ENCODE measurements at regions not wholly inside any gene's neighbourhood (a gene's known extent, or its start where the extent isn't known, plus 50 kb on each side); places are given as distances from the start of the nearest gene placed in this dataset.

GRCh38 chr1:14498839-14499238 is 99.6 kb upstream of the KAZN start:
- DNase-seq (ENCODE audit: low read depth): no peak

GRCh38 chr1:14499312-14500040 is 99.0 kb upstream of the KAZN start:
- no peak for DNase-seq (ENCODE audit: low read depth)

GRCh38 chr1:14500041-14500440 is 98.4 kb upstream of the KAZN start:
- no peak for DNase-seq (ENCODE audit: low read depth)

GRCh38 chr1:14500912-14501311 is 97.6 kb upstream of the KAZN start:
- no peak for DNase-seq (ENCODE audit: low read depth)

DNA sequence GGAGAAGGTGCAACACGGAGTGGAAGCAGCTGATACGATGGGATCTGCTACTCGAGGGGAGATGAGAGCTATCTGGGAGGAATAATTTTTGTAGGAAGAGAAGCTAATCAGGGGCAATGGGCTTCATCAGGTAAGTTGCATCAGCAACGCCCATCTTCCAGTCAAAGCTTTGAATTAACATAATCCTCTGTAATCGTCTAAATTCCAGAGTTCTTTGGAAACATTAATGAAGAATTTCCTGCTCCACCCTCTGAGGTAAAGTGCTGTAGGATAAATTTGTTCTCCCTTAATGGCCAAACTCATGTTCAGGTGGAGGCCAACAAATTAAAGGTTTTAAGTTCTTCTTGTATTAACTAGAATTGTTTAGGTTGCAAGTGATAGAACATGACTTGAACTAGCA is 94.0 kb upstream of the KAZN start:
- no peak for DNase-seq (ENCODE audit: low read depth)

DNA sequence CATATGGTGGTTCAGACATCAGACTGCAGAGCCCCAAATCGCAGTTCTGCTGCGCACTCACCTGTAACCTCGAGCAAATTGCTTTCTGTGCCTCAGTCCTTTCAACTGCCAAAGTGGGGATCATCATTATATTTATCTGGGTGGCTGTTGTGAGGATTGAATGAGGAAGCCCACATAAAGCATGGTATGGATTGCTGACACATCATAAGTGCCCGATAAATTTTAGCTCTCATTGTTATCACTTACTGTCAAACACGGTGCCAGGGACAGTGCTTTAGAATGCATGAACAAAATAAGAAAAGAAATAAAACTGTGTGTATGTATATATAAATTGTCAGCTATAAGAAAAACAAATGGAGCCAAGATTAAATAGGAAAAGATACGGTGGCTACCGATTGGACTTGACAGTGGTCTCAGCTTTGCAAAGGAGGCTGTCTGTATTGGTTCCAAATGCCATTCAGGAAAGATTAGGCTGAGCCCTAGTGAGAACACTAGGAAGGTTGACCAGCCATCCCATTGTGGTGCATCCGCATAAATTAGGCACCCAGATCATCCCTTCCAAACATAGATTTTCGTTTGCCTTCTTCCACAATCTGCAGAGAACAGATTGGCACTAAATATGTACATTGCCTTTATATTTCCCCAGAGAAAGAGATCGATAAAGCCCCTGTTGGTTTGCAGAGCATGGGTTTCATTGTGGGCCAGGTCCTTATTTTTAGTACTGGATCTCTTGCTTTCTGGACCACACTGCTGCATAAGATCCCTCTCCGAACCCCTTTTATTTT is 91.8 kb upstream of the KAZN start:
- DNase-seq (ENCODE audit: low read depth): no peak

GRCh38 chr1:14507262-14507661 is 91.2 kb upstream of the KAZN start:
- DNase-seq (ENCODE audit: low read depth): no peak

- no peak for DNase-seq (ENCODE audit: low read depth)
Observed at GRCh38 chr1:14508613-14509012, 89.9 kb upstream of the KAZN start.

- no peak for DNase-seq (ENCODE audit: low read depth)
Observed at GRCh38 chr1:14511166-14511680, 87.3 kb upstream of the KAZN start.

GRCh38 chr1:14511796-14512585 is 86.5 kb upstream of the KAZN start:
- DNase-seq (ENCODE audit: low read depth): no peak

DNA sequence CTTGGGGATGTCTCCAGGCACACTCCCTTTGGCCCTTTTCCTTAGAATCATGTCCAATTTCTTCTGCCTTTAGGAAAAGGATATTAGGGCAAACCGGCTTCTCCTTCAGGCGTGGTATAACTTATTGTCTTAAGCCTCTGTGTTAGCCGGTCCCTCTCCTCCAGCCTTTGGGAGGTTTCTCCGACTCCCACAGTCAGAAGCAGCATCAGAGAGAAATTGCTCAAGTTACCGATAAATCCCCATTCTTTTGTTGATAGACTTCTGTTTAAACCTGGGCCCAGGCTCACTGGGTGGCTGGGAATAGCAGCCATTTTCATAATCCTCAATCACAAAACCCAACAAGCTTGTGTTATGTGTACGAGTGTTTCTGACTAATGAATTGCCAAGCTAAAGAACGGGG is 85.4 kb upstream of the KAZN start:
- no peak for DNase-seq (ENCODE audit: low read depth)

GRCh38 chr1:14514739-14515138 is 83.7 kb upstream of the KAZN start:
- DNase-seq (ENCODE audit: low read depth): no peak

DNA sequence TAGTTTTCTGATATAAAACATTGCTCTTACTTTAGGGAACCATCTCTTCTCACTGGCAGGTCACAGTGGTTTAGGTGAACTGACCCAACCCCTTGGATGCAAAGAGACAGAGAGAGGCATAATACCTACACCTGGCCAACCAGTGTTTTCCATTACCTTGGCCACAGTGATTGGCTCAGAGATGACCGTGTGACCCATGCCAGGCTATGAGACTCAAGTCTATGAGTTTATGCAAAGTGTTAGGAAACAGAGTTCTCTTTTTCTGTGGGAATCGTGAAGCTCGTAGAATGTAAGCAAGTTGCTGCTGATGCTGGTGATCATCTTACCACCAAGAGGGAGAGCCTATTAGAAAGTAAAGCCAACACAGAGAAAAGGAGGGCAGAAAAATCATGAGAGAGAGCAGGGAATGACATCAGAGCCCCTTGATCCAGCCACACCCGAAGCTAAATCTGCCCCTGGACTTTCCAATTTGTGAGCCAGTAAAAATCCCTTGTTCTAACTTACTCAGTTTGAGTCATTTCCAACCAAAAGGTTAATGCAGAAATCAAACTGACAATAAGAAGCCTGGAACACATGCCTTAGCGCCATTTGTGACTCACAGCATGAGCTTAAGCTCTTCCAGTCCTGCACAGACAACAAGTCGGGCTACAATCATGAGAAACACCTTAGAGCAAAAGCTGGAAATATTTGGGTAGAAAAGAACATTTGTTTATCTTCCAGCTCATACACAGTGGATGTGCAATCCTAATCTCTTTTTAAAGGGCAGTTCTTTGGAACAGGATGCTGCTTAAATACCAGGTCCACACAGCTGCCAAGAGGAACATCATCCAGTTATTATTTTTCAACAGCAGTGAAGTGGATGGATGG is 81.3 kb upstream of the KAZN start:
- DNase-seq (ENCODE audit: low read depth): no peak

DNA sequence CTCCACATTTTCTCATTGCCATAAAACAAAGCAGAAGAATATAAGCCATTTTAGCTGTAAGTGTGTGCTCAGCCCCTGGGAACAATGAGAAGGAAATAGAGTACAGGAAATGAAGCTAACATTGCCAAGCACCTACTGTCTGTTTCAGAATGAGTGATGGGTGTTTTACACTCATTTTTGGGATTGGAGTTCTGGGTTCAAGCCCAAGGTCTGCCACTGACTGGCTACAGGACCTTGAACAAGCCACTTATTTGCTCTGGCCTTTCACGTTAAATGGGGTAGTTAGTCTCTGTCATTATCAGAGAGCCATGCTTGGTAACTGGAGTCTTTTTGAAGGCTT is 80.7 kb upstream of the KAZN start:
- DNase-seq (ENCODE audit: low read depth): no peak

DNA sequence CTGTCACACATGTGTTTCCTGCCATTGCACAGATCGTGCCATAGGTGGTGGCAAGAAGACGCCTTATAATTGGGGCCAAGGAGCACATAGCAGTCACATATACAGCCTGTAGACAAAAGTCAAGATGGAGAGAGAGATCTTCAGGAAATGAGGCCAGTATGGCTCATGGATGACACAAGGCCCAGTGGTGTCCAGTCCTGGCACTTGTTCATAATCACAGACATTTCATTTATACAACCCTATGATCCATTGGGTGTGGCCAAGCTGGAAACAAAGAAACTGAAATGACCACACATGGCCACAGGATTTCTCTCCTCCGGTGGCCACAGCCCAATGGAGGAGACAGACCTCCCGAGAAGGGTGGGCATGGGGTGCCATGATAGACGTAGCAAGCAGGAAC is 78.5 kb upstream of the KAZN start:
- DNase-seq (ENCODE audit: low read depth): no peak

- DNase-seq (ENCODE audit: low read depth): no peak
Observed at GRCh38 chr1:14520514-14521163, 77.8 kb upstream of the KAZN start.

GRCh38 chr1:14521622-14522021 is 76.9 kb upstream of the KAZN start:
- no peak for DNase-seq (ENCODE audit: low read depth)

DNA sequence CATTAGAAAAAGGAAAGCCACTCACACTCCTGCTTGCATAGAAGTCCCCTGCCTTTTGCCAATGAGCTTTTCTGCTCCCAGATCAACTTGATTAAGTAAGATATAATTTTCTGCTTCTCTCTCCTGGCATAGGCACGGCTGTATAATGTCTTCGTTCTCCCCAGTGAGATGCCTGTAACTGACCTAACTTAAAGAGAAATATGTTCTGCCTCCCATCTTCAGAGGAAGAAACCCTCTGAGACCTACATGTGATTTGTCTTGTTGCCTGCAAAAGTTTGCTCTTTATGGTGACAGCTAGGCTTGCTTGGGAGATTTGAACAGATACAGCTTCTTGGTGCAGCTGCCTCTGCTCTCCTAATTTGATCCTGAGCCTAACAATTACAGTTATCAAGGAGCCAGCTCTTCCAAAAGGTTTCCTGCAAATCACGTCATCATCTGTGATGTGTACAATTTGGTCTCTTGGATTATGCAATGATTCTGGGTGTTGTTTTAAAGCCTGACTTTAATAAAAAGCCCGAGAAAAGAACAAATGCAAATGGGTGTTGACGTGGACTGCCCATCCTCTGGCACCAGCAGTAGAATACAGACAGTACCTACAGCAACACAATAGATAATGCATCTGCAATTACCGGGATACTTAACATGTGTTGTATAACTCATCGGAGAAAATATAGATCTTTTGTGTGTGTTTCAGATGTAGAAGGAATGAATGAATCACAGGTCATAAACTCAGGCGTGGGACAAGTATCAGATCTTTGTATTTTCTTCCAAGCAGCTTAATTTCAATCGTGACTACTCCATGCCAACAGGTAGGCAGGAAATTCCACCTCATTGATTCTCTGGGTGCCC is 76.2 kb upstream of the KAZN start:
- DNase-seq (ENCODE audit: low read depth): no peak

GRCh38 chr1:14522926-14523241 is 75.6 kb upstream of the KAZN start:
- DNase-seq (ENCODE audit: low read depth): no peak

GRCh38 chr1:14524826-14525636 is 73.5 kb upstream of the KAZN start:
- no peak for DNase-seq (ENCODE audit: low read depth)

Measured in EH (cell line).